Osteoblast (primary cell): ENCODE measurements at regions not wholly inside any gene's neighbourhood (a gene's known extent, or its start where the extent isn't known, plus 50 kb on each side); places are given as distances from the start of the nearest gene placed in this dataset.

Experiments used
- DNase-seq: peaks from one replicate; pipeline ENCODE4 v3.0.0; 2011; ENCODE audit warnings: low spot score, mixed read lengths; ENCODE audit not compliant: insufficient read length; ENCODE audit errors: missing footprints
- H2AFZ ChIP-seq: 2 replicates; pipeline ENCODE4 v1.6.0; 2011; ENCODE audit warnings: mild to moderate bottlenecking, low read length
- H3K27ac ChIP-seq: 2 replicates; pipeline ENCODE4 v1.5.1; 2011; ENCODE audit warnings: mild to moderate bottlenecking, low read depth, low read length, moderate library complexity
- H3K27me3 ChIP-seq: 2 replicates; pipeline ENCODE4 v1.6.0; 2012; ENCODE audit warnings: mild to moderate bottlenecking, control low read depth, inconsistent platforms, low read length, moderate library complexity; ENCODE audit not compliant: insufficient read depth
- H3K36me3 ChIP-seq: 2 replicates; pipeline ENCODE4 v1.5.1; 2011; ENCODE audit warnings: mild to moderate bottlenecking, low read length, control low read depth, moderate library complexity; ENCODE audit not compliant: insufficient read depth
- H3K4me1 ChIP-seq: 2 replicates; pipeline ENCODE4 v1.5.1; 2011; ENCODE audit warnings: mild to moderate bottlenecking, low read length, control low read depth, moderate library complexity; ENCODE audit not compliant: insufficient read depth
- H3K4me2 ChIP-seq: 2 replicates; pipeline ENCODE4 v1.6.0; 2011; ENCODE audit warnings: mild to moderate bottlenecking, low read length; ENCODE audit not compliant: insufficient read depth
- H3K4me3 ChIP-seq: fragments of 200-600 bp; sonication (generic); 3 replicates; pipeline ENCODE4 v1.5.1; 2012; ENCODE audit warnings: mild to moderate bottlenecking, low read length, inconsistent platforms; ENCODE audit not compliant: insufficient read depth
- H3K79me2 ChIP-seq: 2 replicates; pipeline ENCODE4 v1.6.0; 2012; ENCODE audit warnings: mild to moderate bottlenecking, low read length, control low read depth, inconsistent platforms; ENCODE audit not compliant: insufficient read depth
- H3K9me3 ChIP-seq: 2 replicates; pipeline ENCODE4 v1.5.1; 2011; ENCODE audit warnings: low read depth, low read length, control low read depth
- H4K20me1 ChIP-seq: 2 replicates; pipeline ENCODE4 v1.6.0; 2012; ENCODE audit warnings: mild to moderate bottlenecking, low read length, control low read depth; ENCODE audit not compliant: insufficient read depth
- TF ChIP-seq, protein P1 (sequence below): IDR thresholded peaks from 2 replicates; pipeline ENCODE4 v1.5.1; 2011; ENCODE audit warnings: mild to moderate bottlenecking, low read depth, low read length, moderate library complexity; ENCODE audit errors: extremely low read depth

DNA sequence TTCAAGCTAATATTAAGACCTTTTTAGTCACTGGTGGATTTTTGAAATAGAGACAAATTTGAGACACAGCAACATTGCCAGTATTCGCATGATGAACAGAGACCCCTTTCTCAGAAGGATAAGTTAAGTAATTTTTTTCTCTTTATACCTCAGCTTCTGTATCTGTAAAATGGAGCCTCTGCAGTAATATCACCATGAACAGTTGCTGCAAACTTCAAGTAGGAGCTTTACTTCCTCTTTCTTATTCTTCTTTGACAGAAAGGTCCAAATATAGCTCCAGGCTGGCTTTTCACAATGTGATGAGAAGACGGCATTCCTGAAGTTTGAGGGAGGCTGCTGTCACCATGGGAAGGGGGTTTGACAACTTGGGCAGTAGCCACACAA lies 158.7 kb downstream of the TDRD15 start:
- H3K27ac ChIP-seq = no peak overlapping the region
- H2AFZ ChIP-seq = no peak overlapping the region
- no peaks in the 10 kb centered on the region for H3K9me3 ChIP-seq
- no peaks in the 10 kb centered on the region for H3K4me1 ChIP-seq
- TF ChIP-seq, protein P1, sequence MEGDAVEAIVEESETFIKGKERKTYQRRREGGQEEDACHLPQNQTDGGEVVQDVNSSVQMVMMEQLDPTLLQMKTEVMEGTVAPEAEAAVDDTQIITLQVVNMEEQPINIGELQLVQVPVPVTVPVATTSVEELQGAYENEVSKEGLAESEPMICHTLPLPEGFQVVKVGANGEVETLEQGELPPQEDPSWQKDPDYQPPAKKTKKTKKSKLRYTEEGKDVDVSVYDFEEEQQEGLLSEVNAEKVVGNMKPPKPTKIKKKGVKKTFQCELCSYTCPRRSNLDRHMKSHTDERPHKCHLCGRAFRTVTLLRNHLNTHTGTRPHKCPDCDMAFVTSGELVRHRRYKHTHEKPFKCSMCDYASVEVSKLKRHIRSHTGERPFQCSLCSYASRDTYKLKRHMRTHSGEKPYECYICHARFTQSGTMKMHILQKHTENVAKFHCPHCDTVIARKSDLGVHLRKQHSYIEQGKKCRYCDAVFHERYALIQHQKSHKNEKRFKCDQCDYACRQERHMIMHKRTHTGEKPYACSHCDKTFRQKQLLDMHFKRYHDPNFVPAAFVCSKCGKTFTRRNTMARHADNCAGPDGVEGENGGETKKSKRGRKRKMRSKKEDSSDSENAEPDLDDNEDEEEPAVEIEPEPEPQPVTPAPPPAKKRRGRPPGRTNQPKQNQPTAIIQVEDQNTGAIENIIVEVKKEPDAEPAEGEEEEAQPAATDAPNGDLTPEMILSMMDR = no peak
- no peaks in the 10 kb centered on the region for H3K36me3 ChIP-seq
- no peak overlapping the region for H3K4me3 ChIP-seq
- no peak overlapping the region for H3K4me2 ChIP-seq
- no peaks in the 10 kb centered on the region for H4K20me1 ChIP-seq
- H3K27me3 ChIP-seq = no peaks in the 10 kb centered on the region
- H3K79me2 ChIP-seq = no peaks in the 10 kb centered on the region
- DNase-seq = no peak

DNA sequence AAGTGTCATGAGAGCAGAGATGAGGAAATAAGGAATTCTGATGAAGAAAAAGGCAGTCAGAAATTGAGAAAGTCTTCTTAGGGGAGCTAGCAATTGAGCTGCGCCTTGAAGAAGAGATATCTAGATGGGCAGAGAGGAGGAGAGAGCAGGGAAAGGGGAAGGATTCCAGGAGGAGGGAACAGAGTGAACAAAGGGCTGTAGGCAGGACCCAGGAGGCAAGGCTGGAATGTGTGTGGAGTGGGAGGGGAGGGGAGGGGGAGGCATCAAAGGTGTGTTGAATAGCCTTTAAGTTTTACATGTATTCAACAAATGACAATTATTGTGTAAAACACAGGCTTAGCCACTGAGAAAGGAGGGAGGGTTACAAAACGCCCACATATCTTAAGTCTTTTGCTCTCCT lies 164.5 kb downstream of the TDRD15 start:
- H3K9me3 ChIP-seq = no peaks in the 10 kb centered on the region
- H3K4me2 ChIP-seq = no peak overlapping the region
- no peak for DNase-seq

DNA sequence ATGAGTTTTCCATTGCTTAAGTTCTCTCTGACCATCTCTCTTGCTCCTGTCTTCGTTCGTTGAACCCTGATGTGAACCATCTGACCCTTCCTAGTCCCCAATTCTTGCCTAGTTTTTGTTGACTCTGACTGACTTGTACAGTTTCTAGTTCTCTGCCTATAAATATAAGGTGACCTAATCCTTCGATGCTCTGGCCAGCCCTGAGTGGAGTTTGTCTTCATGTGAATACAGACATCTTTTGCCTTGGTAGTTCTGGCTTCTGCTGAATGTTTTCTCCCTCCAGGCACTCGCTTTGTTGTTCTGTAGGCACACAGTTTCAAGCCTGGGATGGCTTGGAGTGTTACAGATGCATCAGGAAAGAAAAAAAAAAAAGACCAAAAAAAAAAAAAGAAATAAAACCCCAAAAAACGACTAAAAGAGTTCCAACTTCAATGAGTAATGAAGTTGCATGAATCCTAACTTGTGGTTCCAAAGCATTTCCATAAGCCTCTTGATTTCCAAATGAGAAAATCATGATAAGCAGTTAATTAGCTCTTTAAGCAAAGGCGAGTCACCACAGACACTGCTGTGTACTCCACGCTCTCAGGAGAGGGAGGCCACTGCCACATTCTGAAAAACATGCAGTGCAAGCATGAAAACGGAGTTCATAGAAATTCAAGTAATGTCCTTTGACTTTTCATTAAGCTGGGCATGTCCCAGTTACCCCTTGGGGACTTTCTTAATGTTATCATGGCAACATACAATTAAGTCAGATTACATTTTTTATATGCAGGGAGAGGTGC lies 165.2 kb downstream of the TDRD15 start:
- no peak for DNase-seq
- no peak overlapping the region for H3K27ac ChIP-seq
- H3K36me3 ChIP-seq = no peaks in the 10 kb centered on the region
- no peaks in the 10 kb centered on the region for H3K4me1 ChIP-seq
- TF ChIP-seq, protein P1 = no peak
- no peak overlapping the region for H3K4me2 ChIP-seq
- H3K27me3 ChIP-seq = no peaks in the 10 kb centered on the region
- H2AFZ ChIP-seq = no peak overlapping the region
- H3K9me3 ChIP-seq = no peaks in the 10 kb centered on the region
- H3K4me3 ChIP-seq = no peak overlapping the region
- no peaks in the 10 kb centered on the region for H3K79me2 ChIP-seq
- H4K20me1 ChIP-seq = no peaks in the 10 kb centered on the region

More for the DNA sequence above, 164.5 kb downstream of the TDRD15 start:
- Histone ChIP-seq H3K79me2 (no peaks in the 10 kb centered on the region), H3K36me3 (no peaks in the 10 kb centered on the region), H3K27ac (no peak overlapping the region), H4K20me1 (no peaks in the 10 kb centered on the region), H3K4me3 (no peak overlapping the region), H3K27me3 (no peaks in the 10 kb centered on the region), H3K4me1 (no peaks in the 10 kb centered on the region), H2AFZ (no peak overlapping the region)
- TF ChIP-seq, protein P1 = no peak

DNA sequence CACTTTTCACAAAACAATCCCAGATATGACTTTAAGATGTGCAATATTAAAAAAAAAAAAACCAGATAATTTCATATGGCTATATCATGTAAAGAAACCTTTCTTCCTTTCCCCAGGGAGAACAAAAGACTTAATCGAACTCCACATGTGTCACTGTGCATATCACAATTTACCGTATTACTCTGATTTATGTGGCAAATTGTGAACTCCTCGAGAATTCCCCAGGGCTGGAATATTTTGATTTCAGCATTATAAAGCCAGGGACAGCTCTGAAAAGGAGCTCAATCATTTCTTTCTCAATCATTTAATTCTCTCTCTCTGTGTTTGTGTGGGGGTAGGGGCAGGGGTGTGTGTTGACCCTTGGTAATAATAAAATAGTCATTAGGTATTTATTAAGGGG lies 165.8 kb downstream of the TDRD15 start:
- Histone ChIP-seq H3K9me3 (peaks cover 2% of the 10 kb centered on the region), H4K20me1 (no peaks in the 10 kb centered on the region), H3K36me3 (no peaks in the 10 kb centered on the region), H2AFZ (no peak overlapping the region), H3K27ac (no peak overlapping the region), H3K4me3 (no peak overlapping the region), H3K79me2 (no peaks in the 10 kb centered on the region), H3K27me3 (no peaks in the 10 kb centered on the region), H3K4me2 (no peak overlapping the region), H3K4me1 (no peaks in the 10 kb centered on the region)
- DNase-seq = no peak
- TF ChIP-seq, protein P1 = no peak
